ENCODE measurements at regions not wholly inside any gene's neighbourhood (a gene's known extent, or its start where the extent isn't known, plus 50 kb on each side); places are given as distances from the start of the nearest gene placed in this dataset.

DNA sequence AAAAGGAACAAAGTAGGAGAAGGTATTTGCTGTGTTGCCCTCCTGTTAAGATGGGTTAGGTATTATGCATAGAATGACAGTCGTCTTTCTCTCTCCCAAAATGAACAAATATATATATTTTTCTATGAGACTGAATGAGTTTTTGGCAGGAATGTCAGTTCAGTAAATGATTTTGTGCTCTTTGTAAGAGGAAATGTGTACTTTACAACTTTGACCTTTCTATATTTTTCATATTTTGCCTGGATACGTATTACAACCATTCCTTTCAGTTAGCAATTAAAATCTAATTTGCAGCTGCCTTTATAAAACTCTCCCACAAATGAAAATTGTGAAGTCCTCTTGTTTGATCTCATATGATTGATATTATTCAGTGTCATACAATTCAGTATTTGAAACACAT lies 336.6 kb upstream of the MEOX2 start:
- no TSS peak for BruUV-seq (replicated peaks)
- Mint-ChIP-seq H3K27me3 (ENCODE audit: insufficient read depth, unreplicated experiment) (peaks cover 56% of the 10 kb centered on the region), H3K36me3 (ENCODE audit: insufficient read depth, unreplicated experiment) (no peaks in the 10 kb centered on the region), H3K27ac (ENCODE audit: low read depth, unreplicated experiment) (no peak overlapping the region), H3K4me3 (ENCODE audit: unreplicated experiment) (no peak overlapping the region), H3K9me3 (ENCODE audit: unreplicated experiment) (no peaks in the 10 kb centered on the region), H3K4me1 (ENCODE audit: insufficient read depth, unreplicated experiment) (no peaks in the 10 kb centered on the region)
- intact Hi-C loops (cut with micrococcal nuclease) = no loop called here
- ChIA-PET CTCF (no interaction called here), POLR2A (no interaction called here)
- TF ChIP-seq, protein P1, sequence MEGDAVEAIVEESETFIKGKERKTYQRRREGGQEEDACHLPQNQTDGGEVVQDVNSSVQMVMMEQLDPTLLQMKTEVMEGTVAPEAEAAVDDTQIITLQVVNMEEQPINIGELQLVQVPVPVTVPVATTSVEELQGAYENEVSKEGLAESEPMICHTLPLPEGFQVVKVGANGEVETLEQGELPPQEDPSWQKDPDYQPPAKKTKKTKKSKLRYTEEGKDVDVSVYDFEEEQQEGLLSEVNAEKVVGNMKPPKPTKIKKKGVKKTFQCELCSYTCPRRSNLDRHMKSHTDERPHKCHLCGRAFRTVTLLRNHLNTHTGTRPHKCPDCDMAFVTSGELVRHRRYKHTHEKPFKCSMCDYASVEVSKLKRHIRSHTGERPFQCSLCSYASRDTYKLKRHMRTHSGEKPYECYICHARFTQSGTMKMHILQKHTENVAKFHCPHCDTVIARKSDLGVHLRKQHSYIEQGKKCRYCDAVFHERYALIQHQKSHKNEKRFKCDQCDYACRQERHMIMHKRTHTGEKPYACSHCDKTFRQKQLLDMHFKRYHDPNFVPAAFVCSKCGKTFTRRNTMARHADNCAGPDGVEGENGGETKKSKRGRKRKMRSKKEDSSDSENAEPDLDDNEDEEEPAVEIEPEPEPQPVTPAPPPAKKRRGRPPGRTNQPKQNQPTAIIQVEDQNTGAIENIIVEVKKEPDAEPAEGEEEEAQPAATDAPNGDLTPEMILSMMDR (IDR thresholded peaks at IDR 0.05; ENCODE audit: unreplicated experiment) = no peak
- DNase-seq (ENCODE audit: unreplicated experiment) = no peak

GRCh38 chr7:16021851-16022250 lies 335.4 kb upstream of the MEOX2 start:
- DNase-seq (ENCODE audit: unreplicated experiment) = no peak
- Mint-ChIP-seq H3K9me3 (ENCODE audit: unreplicated experiment) (no peaks in the 10 kb centered on the region), H3K4me1 (ENCODE audit: insufficient read depth, unreplicated experiment) (no peaks in the 10 kb centered on the region), H3K36me3 (ENCODE audit: insufficient read depth, unreplicated experiment) (no peaks in the 10 kb centered on the region), H3K4me3 (ENCODE audit: unreplicated experiment) (no peak overlapping the region), H3K27ac (ENCODE audit: low read depth, unreplicated experiment) (no peak overlapping the region), H3K27me3 (ENCODE audit: insufficient read depth, unreplicated experiment) (peaks cover 65% of the 10 kb centered on the region)
- intact Hi-C loops (cut with micrococcal nuclease) = no loop called here
- POLR2A ChIA-PET = no interaction called here
- BruUV-seq (replicated peaks) = no TSS peak
- CTCF ChIA-PET = no interaction called here
- TF ChIP-seq, protein P1 (IDR thresholded peaks at IDR 0.05; ENCODE audit: unreplicated experiment) = no peak

DNA sequence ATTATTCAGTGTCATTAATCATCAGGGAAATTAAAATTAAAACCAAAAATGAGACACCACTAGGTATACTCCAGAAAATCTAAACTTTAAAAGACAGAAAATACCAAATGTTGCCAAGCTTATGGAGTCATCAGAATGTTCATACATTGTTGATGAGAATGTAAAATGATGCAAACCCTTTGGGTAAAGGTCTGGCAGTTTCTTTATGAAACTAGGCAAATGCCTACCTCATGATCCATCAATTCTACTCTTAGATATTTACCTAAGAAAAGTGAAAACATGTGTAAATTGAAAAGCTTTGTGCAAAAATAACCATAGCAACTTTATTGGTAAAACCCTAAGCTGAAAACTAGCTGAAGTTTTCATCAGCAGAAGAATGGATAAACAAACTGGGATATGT lies 329.5 kb upstream of the MEOX2 start:
- CTCF ChIA-PET = no interaction called here
- Mint-ChIP-seq H3K27ac (ENCODE audit: low read depth, unreplicated experiment) (no peak overlapping the region), H3K27me3 (ENCODE audit: insufficient read depth, unreplicated experiment) (peaks cover 40% of the 10 kb centered on the region), H3K9me3 (ENCODE audit: unreplicated experiment) (no peaks in the 10 kb centered on the region), H3K4me3 (ENCODE audit: unreplicated experiment) (no peak overlapping the region), H3K36me3 (ENCODE audit: insufficient read depth, unreplicated experiment) (no peaks in the 10 kb centered on the region), H3K4me1 (ENCODE audit: insufficient read depth, unreplicated experiment) (no peaks in the 10 kb centered on the region)
- POLR2A ChIA-PET = interaction anchor here (0.6 kb wide), 1 partner anchor 798 kb away, joined by 3 read pairs; no protein-coding TSS in a partner anchor
- BruUV-seq (replicated peaks) = no TSS peak
- intact Hi-C loops (cut with micrococcal nuclease) = no loop called here
- TF ChIP-seq, protein P1 (IDR thresholded peaks at IDR 0.05; ENCODE audit: unreplicated experiment) = no peak
- DNase-seq (ENCODE audit: unreplicated experiment) = no peak

DNA sequence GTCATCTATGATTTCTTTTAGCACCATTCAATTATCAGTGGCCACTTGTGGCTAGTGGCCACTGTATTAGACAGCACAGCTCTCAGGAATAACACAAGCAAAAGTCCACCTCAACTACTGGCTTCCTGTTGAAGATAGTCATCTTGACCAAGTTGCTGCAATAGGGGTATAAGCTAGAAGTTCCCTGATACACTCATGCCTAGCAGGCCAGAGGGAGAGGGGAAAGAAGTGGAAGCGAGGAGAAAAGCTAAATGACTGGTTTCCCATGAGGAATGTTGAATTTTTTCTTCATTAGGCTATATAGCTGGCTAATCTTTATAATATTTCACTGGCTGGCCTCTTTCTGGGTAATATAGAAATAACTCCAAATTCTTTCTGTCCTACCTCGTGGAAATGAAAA lies 327.5 kb upstream of the MEOX2 start:
- TF ChIP-seq, protein P1 (IDR thresholded peaks at IDR 0.05; ENCODE audit: unreplicated experiment) = no peak
- no TSS peak for BruUV-seq (replicated peaks)
- no peaks in the 10 kb centered on the region for H3K36me3 Mint-ChIP-seq (ENCODE audit: insufficient read depth, unreplicated experiment)
- no peaks in the 10 kb centered on the region for H3K9me3 Mint-ChIP-seq (ENCODE audit: unreplicated experiment)
- H3K27me3 Mint-ChIP-seq (ENCODE audit: insufficient read depth, unreplicated experiment) = peaks cover 26% of the 10 kb centered on the region
- intact Hi-C loops (cut with micrococcal nuclease) = no loop called here
- POLR2A ChIA-PET = no interaction called here
- no peak overlapping the region for H3K4me3 Mint-ChIP-seq (ENCODE audit: unreplicated experiment)
- H3K27ac Mint-ChIP-seq (ENCODE audit: low read depth, unreplicated experiment) = no peak overlapping the region
- DNase-seq (ENCODE audit: unreplicated experiment) = no peak
- CTCF ChIA-PET = interaction anchor here (0.6 kb wide), 1 partner anchor 77 kb away, joined by 4 read pairs; no protein-coding TSS in a partner anchor
- no peaks in the 10 kb centered on the region for H3K4me1 Mint-ChIP-seq (ENCODE audit: insufficient read depth, unreplicated experiment)
